Esophagus squamous epithelium (tissue), 4 donors: ENCODE measurements at regions not wholly inside any gene's neighbourhood (a gene's known extent, or its start where the extent isn't known, plus 50 kb on each side); places are given as distances from the start of the nearest gene placed in this dataset.

Source experiments
- POLR2A ChIP-seq, 4 donors: fragments of 450-650 bp; IDR thresholded peaks; one replicate each; pipeline ENCODE4 v1.6.1; 2017; ENCODE audit warnings: antibody characterized with exemption in 4 of 4, mild to moderate bottlenecking in 4 of 4, moderate library complexity in 3 of 4
- TF ChIP-seq, protein P1 (sequence below), 6 experiments: fragments of 450-650 bp in 4 of 6; fragments of 200-600 bp in 2 of 6; sonication (generic) in 2 of 6; IDR thresholded peaks; one replicate each; pipeline ENCODE4 v1.5.1; 2016 to 2019; ENCODE audit warnings: antibody characterized with exemption in 6 of 6, mild to moderate bottlenecking in 4 of 6, moderate library complexity in 4 of 6

DNA sequence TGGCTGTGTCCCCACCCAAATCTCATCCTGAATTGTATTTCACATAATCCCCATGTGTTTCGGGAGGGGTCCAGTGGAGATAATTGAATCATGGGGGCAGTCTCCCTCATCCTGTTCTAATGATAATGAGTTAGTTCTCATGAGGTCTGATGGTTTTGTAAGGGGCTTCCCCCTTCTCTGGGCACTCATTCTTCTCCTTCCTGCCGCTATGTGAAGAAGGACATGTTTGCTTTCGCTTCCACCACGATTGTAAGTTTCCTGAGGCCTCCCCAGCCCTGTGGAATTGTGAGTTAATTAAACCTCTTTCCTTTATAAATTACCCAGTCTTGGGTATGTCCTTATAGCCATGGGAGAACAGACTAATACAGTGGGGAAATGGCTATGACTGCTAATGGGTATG is 72.7 kb upstream of the ZNF648 start:
- TF ChIP-seq, protein P1, sequence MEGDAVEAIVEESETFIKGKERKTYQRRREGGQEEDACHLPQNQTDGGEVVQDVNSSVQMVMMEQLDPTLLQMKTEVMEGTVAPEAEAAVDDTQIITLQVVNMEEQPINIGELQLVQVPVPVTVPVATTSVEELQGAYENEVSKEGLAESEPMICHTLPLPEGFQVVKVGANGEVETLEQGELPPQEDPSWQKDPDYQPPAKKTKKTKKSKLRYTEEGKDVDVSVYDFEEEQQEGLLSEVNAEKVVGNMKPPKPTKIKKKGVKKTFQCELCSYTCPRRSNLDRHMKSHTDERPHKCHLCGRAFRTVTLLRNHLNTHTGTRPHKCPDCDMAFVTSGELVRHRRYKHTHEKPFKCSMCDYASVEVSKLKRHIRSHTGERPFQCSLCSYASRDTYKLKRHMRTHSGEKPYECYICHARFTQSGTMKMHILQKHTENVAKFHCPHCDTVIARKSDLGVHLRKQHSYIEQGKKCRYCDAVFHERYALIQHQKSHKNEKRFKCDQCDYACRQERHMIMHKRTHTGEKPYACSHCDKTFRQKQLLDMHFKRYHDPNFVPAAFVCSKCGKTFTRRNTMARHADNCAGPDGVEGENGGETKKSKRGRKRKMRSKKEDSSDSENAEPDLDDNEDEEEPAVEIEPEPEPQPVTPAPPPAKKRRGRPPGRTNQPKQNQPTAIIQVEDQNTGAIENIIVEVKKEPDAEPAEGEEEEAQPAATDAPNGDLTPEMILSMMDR (IDR thresholded peaks at IDR 0.05), result no peak
- TF ChIP-seq POLR2A (IDR thresholded peaks at IDR 0.05), result no peak
